ENCODE measurements at regions not wholly inside any gene's neighbourhood (a gene's known extent, or its start where the extent isn't known, plus 50 kb on each side); places are given as distances from the start of the nearest gene placed in this dataset.

- no peak overlapping the region for H3K4me2 ChIP-seq (ENCODE audit: insufficient read depth, insufficient read length, low read length)
- no peak overlapping the region for H4K5ac ChIP-seq (ENCODE audit: insufficient read length, low read depth, low read length)
- no peak overlapping the region for H2BK12ac ChIP-seq (ENCODE audit: insufficient read length, low read depth, low read length)
- H3K36me3 Mint-ChIP-seq (ENCODE audit: insufficient read depth in 1 of 3, low read depth in 3 of 3), result no peaks in the 10 kb centered on the region
- H3K23ac ChIP-seq (ENCODE audit: insufficient read length, low read depth, low read length), result no peak overlapping the region
- H3K79me2 ChIP-seq (ENCODE audit: insufficient read depth, low read length), result no peaks in the 10 kb centered on the region
- no peaks in the 10 kb centered on the region for H3K23me2 ChIP-seq (ENCODE audit: insufficient read length, low read depth, low read length, poor library complexity, severe bottlenecking)
- no peaks in the 10 kb centered on the region for H3K27me3 ChIP-seq (ENCODE audit: insufficient read depth, low read length)
- no peaks in the 10 kb centered on the region for H3K9me3 ChIP-seq (ENCODE audit: control insufficient read depth, low read depth, low read length)
- no peaks in the 10 kb centered on the region for H3K4me1 ChIP-seq (ENCODE audit: insufficient read depth, low read length)
- no peaks in the 10 kb centered on the region for H4K20me1 ChIP-seq (ENCODE audit: control insufficient read depth, insufficient read depth, insufficient read length)
- H3K4ac ChIP-seq (ENCODE audit: low read depth, low read length), result no peak overlapping the region
- DNase-seq, result no peak
- no peaks in the 10 kb centered on the region for H3K4me1 Mint-ChIP-seq
- no peak overlapping the region for H3K56ac ChIP-seq (ENCODE audit: insufficient read length, low read depth, low read length)
- peaks cover 3% of the 10 kb centered on the region; the same call in 1 of the 2 replicates for H3K27me3 Mint-ChIP-seq (ENCODE audit: low read depth)
- no peak overlapping the region for H3T11ph ChIP-seq (ENCODE audit: low read length)
- H2AFZ ChIP-seq (ENCODE audit: low read length), result no peak overlapping the region
- H3K27ac Mint-ChIP-seq, result no peak overlapping the region
- H3K79me1 ChIP-seq (ENCODE audit: insufficient read depth, low read depth, low read length, poor library complexity, severe bottlenecking), result no peaks in the 10 kb centered on the region
- H2BK5ac ChIP-seq (ENCODE audit: insufficient read length, low read length), result no peak overlapping the region
- H2BK20ac ChIP-seq (ENCODE audit: low read depth, low read length, poor library complexity, severe bottlenecking), result no peak overlapping the region
- no peak overlapping the region for H2BK15ac ChIP-seq (ENCODE audit: low read depth, low read length)
- H2AK5ac ChIP-seq (ENCODE audit: insufficient read length, low read length), result no peak overlapping the region
- no peaks in the 10 kb centered on the region for H3K9me3 Mint-ChIP-seq
- no peak overlapping the region for H3K9ac ChIP-seq (ENCODE audit: extremely low read depth, insufficient read length, low read length)
- H2BK120ac ChIP-seq (ENCODE audit: low read depth, low read length, poor library complexity, severe bottlenecking), result no peak overlapping the region
- no peak for TF ChIP-seq CTCF (conservative IDR thresholded peaks at IDR 0.05)
- H4K91ac ChIP-seq (ENCODE audit: insufficient read length, low read depth, low read length), result no peak overlapping the region
- H3K18ac ChIP-seq (ENCODE audit: insufficient read length, low read depth, low read length), result no peak overlapping the region
- H3K14ac ChIP-seq (ENCODE audit: insufficient read depth, low read length), result no peak overlapping the region
- H3K4me3 Mint-ChIP-seq, result no peak overlapping the region
- no peak overlapping the region for H4K8ac ChIP-seq (replicated peaks; ENCODE audit: insufficient read length, low read depth, low read length)
- no peak overlapping the region for H3K27ac ChIP-seq (ENCODE audit: insufficient read length, low read depth, low read length)
These were observed 110.5 kb upstream of the PRSS3 start for GRCh38 chr9:33684831-33685230.
